ENCODE measurements at regions not wholly inside any gene's neighbourhood (a gene's known extent, or its start where the extent isn't known, plus 50 kb on each side); places are given as distances from the start of the nearest gene placed in this dataset.

DNA sequence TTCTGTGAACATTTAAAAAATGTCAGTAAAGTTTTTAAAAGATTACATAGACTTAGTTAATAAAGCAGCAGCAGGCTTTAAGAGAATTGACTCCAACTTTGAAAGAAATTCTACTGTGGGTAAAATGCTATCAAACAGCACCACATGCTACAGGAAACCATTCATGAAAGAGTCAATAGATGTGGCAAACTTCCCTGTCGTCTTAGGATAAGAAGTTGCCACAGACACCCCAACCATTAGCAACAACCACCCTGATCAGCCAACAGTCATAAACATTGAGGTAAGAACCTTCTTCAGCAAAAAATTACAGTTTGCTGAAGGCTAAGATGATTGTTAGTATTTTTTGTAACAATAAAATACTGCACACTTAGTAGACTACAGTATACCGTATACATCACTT lies 278.2 kb downstream of the CSNK1G3 start:
- H3K9me3 ChIP-seq (ENCODE audit: control insufficient read depth in 2 of 2, low read length in 2 of 2), result peaks cover 0 to 2% of the 10 kb centered on the region in 2 donors

DNA sequence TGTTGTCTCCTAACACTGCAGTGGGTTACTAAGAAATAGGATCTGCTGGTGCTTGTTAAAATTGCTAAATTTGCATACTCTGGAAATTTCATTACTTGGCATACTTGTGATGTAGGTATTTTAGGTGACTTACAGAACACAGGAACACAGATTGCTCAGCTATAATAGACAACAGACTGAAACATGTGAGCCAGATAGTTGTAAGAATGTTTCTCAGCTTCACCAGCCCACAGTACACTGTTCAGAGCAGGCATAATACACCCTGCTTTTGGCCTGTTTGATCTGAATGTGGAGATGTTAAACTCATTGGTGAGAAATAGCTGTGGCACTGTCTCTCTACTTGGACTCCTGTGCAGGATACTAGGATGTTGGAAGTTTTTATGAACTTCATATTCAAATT lies 275.7 kb downstream of the CSNK1G3 start:
- H3K4me3 ChIP-seq (ENCODE audit: low read length in 2 of 2), result no peak overlapping the region
- H3K36me3 ChIP-seq (ENCODE audit: control insufficient read depth in 2 of 2, insufficient read depth in 2 of 2, low read length in 2 of 2), result no peaks in the 10 kb centered on the region
- no peak overlapping the region for H3K9ac ChIP-seq (ENCODE audit: low read length in 2 of 2)
- no peaks in the 10 kb centered on the region for H3K4me1 ChIP-seq (ENCODE audit: control insufficient read depth, insufficient read depth, low read length)
- H3K9me3 ChIP-seq (ENCODE audit: control insufficient read depth in 2 of 2, low read length in 2 of 2), result peaks cover 0 to 2% of the 10 kb centered on the region in 2 donors
- H3K27ac ChIP-seq (ENCODE audit: low read length), result no peak overlapping the region
- H3K27me3 ChIP-seq (ENCODE audit: control insufficient read depth in 1 of 2, insufficient read depth in 2 of 2, low read length in 2 of 2), result no peaks in the 10 kb centered on the region

More for the DNA sequence above, 278.2 kb downstream of the CSNK1G3 start:
- Histone ChIP-seq H3K27ac (ENCODE audit: low read length) (no peak overlapping the region), H3K4me1 (ENCODE audit: control insufficient read depth, insufficient read depth, low read length) (no peaks in the 10 kb centered on the region), H3K4me3 (ENCODE audit: low read length in 2 of 2) (no peak overlapping the region), H3K27me3 (ENCODE audit: control insufficient read depth in 1 of 2, insufficient read depth in 2 of 2, low read length in 2 of 2) (no peaks in the 10 kb centered on the region), H3K36me3 (ENCODE audit: control insufficient read depth in 2 of 2, insufficient read depth in 2 of 2, low read length in 2 of 2) (no peaks in the 10 kb centered on the region), H3K9ac (ENCODE audit: low read length in 2 of 2) (no peak overlapping the region)

DNA sequence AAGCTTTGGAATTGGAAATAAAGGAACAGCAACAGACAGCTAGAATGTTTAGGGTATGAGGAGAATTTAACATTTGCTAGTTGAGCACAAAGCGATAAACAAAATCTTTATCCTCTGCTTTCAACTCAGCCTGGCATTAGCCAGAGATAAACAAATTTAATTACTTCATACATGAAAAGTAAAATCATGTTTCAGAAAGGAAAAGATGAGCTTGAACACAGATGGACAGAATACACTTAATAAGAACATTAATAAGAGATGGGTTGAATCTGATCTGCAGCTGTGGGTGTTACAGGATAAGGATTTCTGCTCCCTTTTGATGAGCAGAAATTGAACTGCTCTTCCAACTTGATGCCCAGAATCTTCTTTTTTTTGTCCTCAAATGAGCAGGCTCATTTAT lies 275.2 kb downstream of the CSNK1G3 start:
- Histone ChIP-seq H3K36me3 (ENCODE audit: control insufficient read depth in 2 of 2, insufficient read depth in 2 of 2, low read length in 2 of 2) (no peaks in the 10 kb centered on the region), H3K4me1 (ENCODE audit: control insufficient read depth, insufficient read depth, low read length) (no peaks in the 10 kb centered on the region), H3K9me3 (ENCODE audit: control insufficient read depth in 2 of 2, low read length in 2 of 2) (peaks cover 0 to 2% of the 10 kb centered on the region in 2 donors), H3K27ac (ENCODE audit: low read length) (no peak overlapping the region), H3K9ac (ENCODE audit: low read length in 2 of 2) (no peak overlapping the region), H3K27me3 (ENCODE audit: control insufficient read depth in 1 of 2, insufficient read depth in 2 of 2, low read length in 2 of 2) (no peaks in the 10 kb centered on the region), H3K4me3 (ENCODE audit: low read length in 2 of 2) (no peak overlapping the region)

DNA sequence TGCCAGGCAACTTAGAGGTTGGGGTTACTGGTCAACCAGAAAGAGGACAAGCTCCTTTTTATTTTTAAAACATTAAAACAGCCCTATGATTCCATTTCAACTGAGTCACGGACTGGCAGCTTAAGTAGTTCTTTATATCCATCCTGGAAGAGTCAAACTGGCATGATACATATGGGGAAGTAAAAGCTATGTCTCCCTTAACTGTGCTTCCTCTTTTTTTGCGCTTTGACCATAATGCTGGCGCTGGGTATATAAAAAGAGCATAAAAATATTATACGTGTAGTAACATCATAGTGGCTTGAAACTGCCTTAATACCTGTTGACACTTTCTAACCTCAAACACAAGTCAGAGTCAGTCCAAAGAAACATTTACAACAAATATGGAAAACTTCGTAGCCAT lies 274.4 kb downstream of the CSNK1G3 start:
- no peak overlapping the region for H3K27ac ChIP-seq (ENCODE audit: low read length)
- no peaks in the 10 kb centered on the region for H3K4me1 ChIP-seq (ENCODE audit: control insufficient read depth, insufficient read depth, low read length)

DNA sequence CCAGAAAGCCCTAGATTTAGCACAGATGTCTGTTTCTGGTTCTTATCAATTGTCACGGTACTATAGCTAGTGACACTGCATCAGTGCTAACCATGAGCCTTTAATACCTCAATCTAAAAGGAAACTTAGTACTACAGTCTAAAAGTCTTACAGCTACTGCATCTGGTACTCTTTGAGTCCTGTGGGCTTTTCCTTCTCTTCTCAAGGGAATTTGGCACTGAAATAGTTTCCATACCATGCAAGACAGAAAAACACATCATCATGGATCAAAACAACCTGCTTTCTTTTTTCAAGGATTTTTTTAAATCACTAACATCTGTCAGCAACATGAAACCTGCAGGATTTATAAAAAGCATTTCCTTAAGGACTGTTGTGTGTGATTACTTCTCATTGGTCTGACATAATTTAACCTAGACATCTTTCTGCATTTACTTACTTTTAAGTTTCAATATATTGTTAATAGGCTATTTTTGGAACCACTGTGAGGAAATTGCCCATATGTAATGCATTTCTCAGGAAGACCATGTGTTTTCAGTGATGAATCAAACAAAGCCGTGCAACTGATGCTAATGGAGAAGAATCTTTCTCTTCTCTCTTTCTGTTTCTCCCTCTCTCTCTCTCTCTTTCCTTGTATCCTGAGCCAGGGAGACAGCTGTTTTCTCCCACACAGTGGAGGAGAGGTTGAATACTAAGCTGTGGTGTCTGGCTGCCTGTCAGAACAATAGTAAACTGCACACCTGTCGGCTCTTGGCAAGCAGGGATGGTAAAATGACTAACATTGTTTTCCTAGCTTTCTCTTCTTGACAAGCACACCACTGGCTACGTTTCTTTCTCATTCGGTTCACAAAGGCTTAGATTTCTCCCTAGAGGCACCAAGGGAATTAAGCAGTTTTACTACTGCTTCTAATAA lies 273.4 kb downstream of the CSNK1G3 start:
- Histone ChIP-seq H3K36me3 (ENCODE audit: control insufficient read depth in 2 of 2, insufficient read depth in 2 of 2, low read length in 2 of 2) (no peaks in the 10 kb centered on the region), H3K4me3 (ENCODE audit: low read length in 2 of 2) (peak overlapping the region in 1 of 2 donors; percentile 16), H3K4me1 (ENCODE audit: control insufficient read depth, insufficient read depth, low read length) (no peaks in the 10 kb centered on the region), H3K27ac (ENCODE audit: low read length) (no peak overlapping the region), H3K9ac (ENCODE audit: low read length in 2 of 2) (no peak overlapping the region), H3K9me3 (ENCODE audit: control insufficient read depth in 2 of 2, low read length in 2 of 2) (peaks cover 0 to 2% of the 10 kb centered on the region in 2 donors), H3K27me3 (ENCODE audit: control insufficient read depth in 1 of 2, insufficient read depth in 2 of 2, low read length in 2 of 2) (no peaks in the 10 kb centered on the region)

More for the DNA sequence above, 274.4 kb downstream of the CSNK1G3 start:
- Histone ChIP-seq H3K27me3 (ENCODE audit: control insufficient read depth in 1 of 2, insufficient read depth in 2 of 2, low read length in 2 of 2) (no peaks in the 10 kb centered on the region), H3K36me3 (ENCODE audit: control insufficient read depth in 2 of 2, insufficient read depth in 2 of 2, low read length in 2 of 2) (no peaks in the 10 kb centered on the region), H3K4me3 (ENCODE audit: low read length in 2 of 2) (no peak overlapping the region), H3K9me3 (ENCODE audit: control insufficient read depth in 2 of 2, low read length in 2 of 2) (peaks cover 0 to 2% of the 10 kb centered on the region in 2 donors), H3K9ac (ENCODE audit: low read length in 2 of 2) (no peak overlapping the region)

DNA sequence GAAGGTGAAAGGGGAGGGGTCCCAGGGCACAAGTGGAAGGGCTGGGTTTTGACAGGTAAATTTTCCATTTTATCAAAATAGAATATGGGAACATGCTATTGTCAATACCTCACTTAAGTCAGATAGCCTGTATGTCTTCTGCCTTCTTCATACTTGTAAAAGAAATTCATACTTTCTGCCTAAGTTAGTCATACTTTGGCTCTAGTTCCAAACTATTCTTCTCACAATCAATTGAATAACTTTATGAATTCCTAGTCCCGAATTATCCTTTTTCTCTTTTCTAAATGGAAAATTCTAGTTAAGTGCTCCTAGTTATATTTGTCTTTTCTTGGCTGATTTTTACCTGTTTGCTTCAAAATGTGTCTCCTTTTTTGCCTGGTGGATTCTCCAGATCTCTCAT lies 271.4 kb downstream of the CSNK1G3 start:
- Histone ChIP-seq H3K27ac (ENCODE audit: low read length) (no peak overlapping the region), H3K9me3 (ENCODE audit: control insufficient read depth in 2 of 2, low read length in 2 of 2) (no peaks in the 10 kb centered on the region), H3K4me3 (ENCODE audit: low read length in 2 of 2) (no peak overlapping the region), H3K9ac (ENCODE audit: low read length in 2 of 2) (no peak overlapping the region), H3K4me1 (ENCODE audit: control insufficient read depth, insufficient read depth, low read length) (no peaks in the 10 kb centered on the region), H3K27me3 (ENCODE audit: control insufficient read depth in 1 of 2, insufficient read depth in 2 of 2, low read length in 2 of 2) (no peaks in the 10 kb centered on the region), H3K36me3 (ENCODE audit: control insufficient read depth in 2 of 2, insufficient read depth in 2 of 2, low read length in 2 of 2) (no peaks in the 10 kb centered on the region)

DNA sequence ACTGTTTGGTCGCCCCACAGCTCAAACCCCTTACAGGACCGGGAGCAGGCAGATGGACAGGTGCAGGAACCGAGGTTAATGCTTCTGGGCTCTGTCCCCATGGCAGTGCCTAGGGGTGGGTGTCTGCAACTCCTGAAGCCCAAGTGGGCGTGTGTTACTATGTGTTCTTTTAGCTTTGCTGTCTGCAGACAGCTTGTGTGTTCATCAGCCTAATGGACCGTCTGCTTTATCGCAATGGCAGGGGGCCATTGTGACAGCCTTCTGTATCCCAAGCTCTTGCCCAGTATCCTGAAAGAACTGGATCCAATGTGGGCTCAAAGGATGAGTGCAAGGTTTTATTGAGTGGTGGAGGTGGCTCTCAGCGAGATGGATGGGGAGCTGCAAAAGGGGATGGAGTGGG lies 266.7 kb downstream of the CSNK1G3 start:
- Histone ChIP-seq H3K4me3 (ENCODE audit: low read length in 2 of 2) (no peak overlapping the region), H3K4me1 (ENCODE audit: control insufficient read depth, insufficient read depth, low read length) (no peaks in the 10 kb centered on the region), H3K27ac (ENCODE audit: low read length) (no peak overlapping the region), H3K27me3 (ENCODE audit: control insufficient read depth in 1 of 2, insufficient read depth in 2 of 2, low read length in 2 of 2) (no peaks in the 10 kb centered on the region), H3K36me3 (ENCODE audit: control insufficient read depth in 2 of 2, insufficient read depth in 2 of 2, low read length in 2 of 2) (no peaks in the 10 kb centered on the region), H3K9me3 (ENCODE audit: control insufficient read depth in 2 of 2, low read length in 2 of 2) (no peaks in the 10 kb centered on the region), H3K9ac (ENCODE audit: low read length in 2 of 2) (no peak overlapping the region)

DNA sequence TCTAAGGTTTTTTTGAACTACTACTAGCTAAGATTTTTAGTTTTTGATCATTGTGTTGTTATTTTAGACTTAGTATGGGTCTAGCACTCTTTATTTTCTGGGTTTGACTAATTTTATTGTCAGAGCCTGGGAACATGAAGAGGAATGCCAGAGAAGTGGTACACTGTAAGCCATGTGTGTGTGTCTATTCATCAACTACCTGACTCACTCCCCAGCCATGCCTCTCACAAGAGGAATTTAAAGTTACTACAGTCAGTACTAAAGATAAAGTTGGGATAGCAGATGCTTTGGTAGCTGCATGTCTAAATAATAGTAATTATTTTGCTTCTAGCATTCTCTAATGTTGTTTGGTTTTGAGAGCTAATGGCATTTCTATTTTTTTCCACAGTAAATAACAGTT lies 264.8 kb downstream of the CSNK1G3 start:
- no peaks in the 10 kb centered on the region for H3K27me3 ChIP-seq (ENCODE audit: control insufficient read depth in 1 of 2, insufficient read depth in 2 of 2, low read length in 2 of 2)
- no peak overlapping the region for H3K27ac ChIP-seq (ENCODE audit: low read length)
- peaks cover 0 to 6% of the 10 kb centered on the region in 2 donors for H3K9me3 ChIP-seq (ENCODE audit: control insufficient read depth in 2 of 2, low read length in 2 of 2)
- H3K9ac ChIP-seq (ENCODE audit: low read length in 2 of 2), result no peak overlapping the region
- H3K36me3 ChIP-seq (ENCODE audit: control insufficient read depth in 2 of 2, insufficient read depth in 2 of 2, low read length in 2 of 2), result no peaks in the 10 kb centered on the region
- H3K4me3 ChIP-seq (ENCODE audit: low read length in 2 of 2), result no peak overlapping the region
- H3K4me1 ChIP-seq (ENCODE audit: control insufficient read depth, insufficient read depth, low read length), result no peaks in the 10 kb centered on the region

DNA sequence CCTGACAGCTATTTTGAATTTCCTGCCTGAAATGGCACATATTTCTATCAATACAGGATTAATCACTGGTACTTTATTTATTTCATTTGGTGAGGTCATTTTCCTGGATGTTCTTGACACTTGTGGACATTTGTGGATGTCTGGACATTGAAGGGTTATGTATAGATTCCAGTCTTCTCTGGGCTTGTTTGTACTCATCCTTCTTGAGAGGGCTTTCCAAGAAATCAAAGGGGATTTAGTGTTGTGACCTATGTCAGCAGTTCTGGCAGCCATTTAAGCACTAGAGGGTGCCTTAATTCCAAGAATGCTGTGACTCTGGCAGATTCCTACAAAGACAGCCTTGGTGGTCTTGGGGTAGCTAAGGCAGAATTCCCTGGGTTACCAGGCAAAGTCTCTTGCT lies 259.7 kb downstream of the CSNK1G3 start:
- H3K4me3 ChIP-seq (ENCODE audit: low read length in 2 of 2), result no peak overlapping the region
- no peaks in the 10 kb centered on the region for H3K4me1 ChIP-seq (ENCODE audit: control insufficient read depth, insufficient read depth, low read length)
- H3K27ac ChIP-seq (ENCODE audit: low read length), result no peak overlapping the region
- no peak overlapping the region for H3K9ac ChIP-seq (ENCODE audit: low read length in 2 of 2)
- no peaks in the 10 kb centered on the region for H3K36me3 ChIP-seq (ENCODE audit: control insufficient read depth in 2 of 2, insufficient read depth in 2 of 2, low read length in 2 of 2)
- peaks cover 0 to 11% of the 10 kb centered on the region in 2 donors for H3K9me3 ChIP-seq (ENCODE audit: control insufficient read depth in 2 of 2, low read length in 2 of 2)
- no peaks in the 10 kb centered on the region for H3K27me3 ChIP-seq (ENCODE audit: control insufficient read depth in 1 of 2, insufficient read depth in 2 of 2, low read length in 2 of 2)

DNA sequence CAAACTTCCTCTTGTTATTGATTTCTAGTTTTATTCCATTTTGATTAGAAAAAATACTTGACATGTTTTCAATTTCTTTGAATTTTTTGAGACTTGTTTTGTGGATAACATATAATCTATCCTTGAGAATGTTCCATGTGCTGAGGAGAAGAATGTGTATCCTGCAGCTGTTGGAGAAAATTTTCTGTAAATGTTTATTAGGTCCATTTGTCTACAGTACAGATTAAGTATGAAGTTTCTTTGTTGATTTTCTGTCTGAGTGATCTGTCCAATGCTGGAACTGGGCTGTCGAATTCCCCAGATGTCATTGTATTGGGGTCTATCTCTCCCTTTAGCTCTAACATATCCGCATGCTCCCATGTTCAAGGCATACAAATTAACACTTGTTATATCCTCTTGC lies 251.2 kb downstream of the CSNK1G3 start:
- Histone ChIP-seq H3K27me3 (ENCODE audit: control insufficient read depth in 1 of 2, insufficient read depth in 2 of 2, low read length in 2 of 2) (no peaks in the 10 kb centered on the region), H3K9me3 (ENCODE audit: control insufficient read depth in 2 of 2, low read length in 2 of 2) (no peaks in the 10 kb centered on the region), H3K4me1 (ENCODE audit: control insufficient read depth, insufficient read depth, low read length) (no peaks in the 10 kb centered on the region), H3K36me3 (ENCODE audit: control insufficient read depth in 2 of 2, insufficient read depth in 2 of 2, low read length in 2 of 2) (no peaks in the 10 kb centered on the region), H3K27ac (ENCODE audit: low read length) (no peak overlapping the region), H3K4me3 (ENCODE audit: low read length in 2 of 2) (no peak overlapping the region), H3K9ac (ENCODE audit: low read length in 2 of 2) (no peak overlapping the region)

DNA sequence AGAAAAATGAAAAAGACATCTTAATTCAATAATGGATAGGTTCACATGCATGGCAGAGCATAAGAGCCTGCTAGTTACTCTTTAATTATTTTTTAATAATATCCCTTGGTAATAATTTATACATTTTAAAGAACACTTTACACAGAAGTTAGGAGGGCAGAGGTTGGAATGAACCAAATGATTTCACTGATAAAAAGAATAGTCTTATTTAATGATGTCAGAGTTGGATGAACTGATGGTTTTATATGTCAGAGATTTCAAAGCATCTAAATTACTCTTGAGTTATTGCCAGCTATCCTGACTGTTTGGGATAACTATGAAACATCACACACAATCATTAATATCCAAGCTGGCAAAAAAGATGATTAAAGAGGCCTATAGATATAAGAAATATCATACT lies 244.8 kb downstream of the CSNK1G3 start:
- H3K4me1 ChIP-seq (ENCODE audit: control insufficient read depth, insufficient read depth, low read length), result peaks cover 3% of the 10 kb centered on the region
- no peaks in the 10 kb centered on the region for H3K9me3 ChIP-seq (ENCODE audit: control insufficient read depth in 2 of 2, low read length in 2 of 2)
- no peaks in the 10 kb centered on the region for H3K27me3 ChIP-seq (ENCODE audit: control insufficient read depth in 1 of 2, insufficient read depth in 2 of 2, low read length in 2 of 2)
- H3K27ac ChIP-seq (ENCODE audit: low read length), result no peak overlapping the region
- no peaks in the 10 kb centered on the region for H3K36me3 ChIP-seq (ENCODE audit: control insufficient read depth in 2 of 2, insufficient read depth in 2 of 2, low read length in 2 of 2)
- no peak overlapping the region for H3K9ac ChIP-seq (ENCODE audit: low read length in 2 of 2)
- no peak overlapping the region for H3K4me3 ChIP-seq (ENCODE audit: low read length in 2 of 2)

Measured in stomach smooth muscle (tissue), 2 donors.